NCI-H82 treated with DMSO at 0.1 percent for 48 hours (cell line): ENCODE measurements at regions not wholly inside any gene's neighbourhood (a gene's known extent, or its start where the extent isn't known, plus 50 kb on each side); places are given as distances from the start of the nearest gene placed in this dataset.
"Not testable (repeated sequence)": the region's sequence is repeated elsewhere in the genome, so short reads cannot be mapped to it uniquely, and the experiment has no call there.

ENCODE experiments used
- DNase-seq: peaks from one replicate; lab custom pipeline; 2025; ENCODE audit not compliant: unreplicated experiment; lab: John Stamatoyannopoulos, UW

GRCh38 chr2:163198972-163199371 is 360.4 kb upstream of the KCNH7 start:
- no peak for DNase-seq

GRCh38 chr2:163198007-163198406 is 359.4 kb upstream of the KCNH7 start:
- DNase-seq = no peak

GRCh38 chr2:163191372-163191771 is 352.8 kb upstream of the KCNH7 start:
- no peak for DNase-seq

- DNase-seq = no peak
These were observed 349.6 kb upstream of the KCNH7 start for GRCh38 chr2:163187995-163188655.

GRCh38 chr2:163187119-163187518 is 348.6 kb upstream of the KCNH7 start:
- no peak for DNase-seq

- DNase-seq = peak; percentile 100
These were observed 346.6 kb upstream of the KCNH7 start for GRCh38 chr2:163185160-163185559.

- peak; percentile 25 for DNase-seq
These were observed 344.3 kb upstream of the KCNH7 start for GRCh38 chr2:163182764-163183354.

GRCh38 chr2:163177592-163177991 is 339.0 kb upstream of the KCNH7 start:
- DNase-seq = no peak

- no peak for DNase-seq
These were observed 336.7 kb upstream of the KCNH7 start for GRCh38 chr2:163175294-163175693.

- no peak for DNase-seq
These were observed 335.0 kb upstream of the KCNH7 start for GRCh38 chr2:163173591-163173990.

GRCh38 chr2:163171786-163172530 is 333.4 kb upstream of the KCNH7 start:
- DNase-seq = no peak

- DNase-seq = no peak
These were observed 319.4 kb upstream of the KCNH7 start for GRCh38 chr2:163157891-163158496.

- no peak for DNase-seq
These were observed 318.8 kb upstream of the KCNH7 start for GRCh38 chr2:163157411-163157810.

- DNase-seq = no peak
These were observed 317.4 kb upstream of the KCNH7 start for GRCh38 chr2:163155925-163156324.

GRCh38 chr2:163155279-163155883 is 316.8 kb upstream of the KCNH7 start:
- peak; percentile 36 for DNase-seq

- DNase-seq = no peak
These were observed 304.1 kb upstream of the KCNH7 start for GRCh38 chr2:163142618-163143017.

GRCh38 chr2:163138947-163139346 is 300.4 kb upstream of the KCNH7 start:
- no peak for DNase-seq

- DNase-seq = no peak
These were observed 296.7 kb upstream of the KCNH7 start for GRCh38 chr2:163135256-163135655.

- DNase-seq = no peak
These were observed 295.0 kb upstream of the KCNH7 start for GRCh38 chr2:163133602-163134001.

- DNase-seq = peak; percentile 16
These were observed 294.3 kb upstream of the KCNH7 start for GRCh38 chr2:163132850-163133249.

- DNase-seq = not testable (repeated sequence)
These were observed 293.6 kb upstream of the KCNH7 start for GRCh38 chr2:163132207-163132606.
